Vagina (tissue), 2 donors: ENCODE measurements at regions not wholly inside any gene's neighbourhood (a gene's known extent, or its start where the extent isn't known, plus 50 kb on each side); places are given as distances from the start of the nearest gene placed in this dataset.

Source experiments
- CTCF ChIP-seq, 3 experiments: fragments of 450-650 bp in 2 of 3; fragments of 200-600 bp in 1 of 3; sonication (generic) in 1 of 3; IDR thresholded peaks; one replicate each; pipeline ENCODE4 v1.5.1; 2017 to 2019; ENCODE audit warnings: antibody characterized with exemption in 3 of 3, mild to moderate bottlenecking in 2 of 3, moderate library complexity in 2 of 3
- POLR2A ChIP-seq, 2 donors: fragments of 450-650 bp; IDR thresholded peaks; one replicate each; pipeline ENCODE4 v1.6.1; 2017; ENCODE audit warnings: antibody characterized with exemption in 2 of 2, mild to moderate bottlenecking in 2 of 2, moderate library complexity in 2 of 2
- POLR2AphosphoS5 ChIP-seq, 2 donors: sonication (generic); formaldehyde crosslinking; IDR thresholded peaks; one replicate each; pipeline ENCODE4 v1.9.0; 2017; ENCODE audit warnings: antibody characterized with exemption in 2 of 2, mild to moderate bottlenecking in 2 of 2, low read depth in 1 of 2; ENCODE audit not compliant: insufficient read depth in 1 of 2

GRCh38 chr12:70157099-70157498 lies 86.1 kb upstream of the CNOT2 start:
- TF ChIP-seq CTCF (IDR thresholded peaks at IDR 0.05) (no peak), POLR2A (IDR thresholded peaks at IDR 0.05) (no peak), POLR2AphosphoS5 (IDR thresholded peaks at IDR 0.05; ENCODE audit: insufficient read depth in 1 of 2, low read depth in 1 of 2) (no peak)
